Memory B cell (primary cell): ENCODE measurements at regions not wholly inside any gene's neighbourhood (a gene's known extent, or its start where the extent isn't known, plus 50 kb on each side); places are given as distances from the start of the nearest gene placed in this dataset.

Experiments
- ATAC-seq: fragments of 150-1000 bp; cut with Tn5 transposase; 2 replicates; pipeline ENCODE4 v1.10.0; 2021; ENCODE audit warnings: low read depth, mild to moderate bottlenecking, moderate library complexity
- DNase-seq, 2 donors: peaks; one replicate each; pipeline ENCODE4 v3.0.0; 2022; ENCODE audit warnings: low spot score in 2 of 2
- H3K27ac Mint-ChIP-seq: one replicate; pipeline ENCODE4 v1.8.0; 2022; ENCODE audit warnings: mild to moderate bottlenecking, moderate library complexity, mixed read lengths
- H3K27me3 Mint-ChIP-seq: one replicate; pipeline ENCODE4 v1.8.0; 2022; ENCODE audit warnings: mixed read lengths
- H3K36me3 Mint-ChIP-seq: one replicate; pipeline ENCODE4 v1.8.0; 2022; ENCODE audit warnings: mild to moderate bottlenecking, mixed read lengths
- H3K4me1 Mint-ChIP-seq: one replicate; pipeline ENCODE4 v1.8.0; 2022; ENCODE audit warnings: mixed read lengths
- H3K4me3 Mint-ChIP-seq: one replicate; pipeline ENCODE4 v1.8.0; 2022; ENCODE audit warnings: mild to moderate bottlenecking, moderate library complexity, mixed read lengths
- H3K9me3 Mint-ChIP-seq: one replicate; pipeline ENCODE4 v1.8.0; 2022; ENCODE audit warnings: mixed read lengths

DNA sequence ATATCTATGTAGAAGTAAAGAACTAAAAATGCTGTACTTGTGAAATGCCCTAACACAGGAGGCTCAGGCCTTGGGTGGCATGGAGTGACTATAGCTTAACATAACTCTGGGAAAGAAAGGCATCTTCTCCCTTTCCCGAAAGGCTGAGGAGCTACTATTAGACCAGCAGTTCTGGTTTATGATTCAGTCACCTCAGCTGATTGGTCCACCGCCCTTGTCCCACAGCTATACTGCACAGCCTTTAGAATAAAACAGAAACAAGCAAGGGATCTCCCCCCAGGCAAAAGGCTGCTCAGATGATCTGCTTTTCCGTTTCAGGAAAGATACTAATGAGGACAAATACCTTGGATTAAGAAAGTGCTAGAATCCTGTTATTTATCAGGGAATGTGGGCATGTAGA is 171.3 kb downstream of the SNCA start:
- Mint-ChIP-seq H3K36me3 (no peaks in the 10 kb centered on the region), H3K27ac (no peak overlapping the region), H3K4me1 (no peaks in the 10 kb centered on the region), H3K27me3 (peaks cover 2% of the 10 kb centered on the region), H3K9me3 (peaks cover 4% of the 10 kb centered on the region), H3K4me3 (no peak overlapping the region)
- no peak for ATAC-seq
- DNase-seq: no peak

DNA sequence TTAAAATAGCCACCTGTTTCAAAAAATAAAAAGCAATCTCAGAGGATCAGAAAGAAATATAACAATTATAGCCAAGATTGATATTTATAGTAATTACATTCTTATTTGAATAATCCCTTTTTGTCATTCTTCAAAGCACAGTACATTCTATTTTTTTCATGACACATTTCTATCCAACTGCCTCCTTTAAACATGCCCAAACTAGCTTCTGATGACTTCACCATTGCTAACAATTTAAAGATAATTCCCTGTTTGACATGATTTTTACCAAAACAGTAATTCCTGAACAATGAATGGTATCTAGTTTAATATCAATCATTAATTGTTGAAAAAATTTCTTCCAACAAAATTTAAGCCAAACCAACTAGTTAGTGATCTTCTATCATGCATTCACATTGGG is 172.4 kb downstream of the SNCA start:
- DNase-seq (no peak), ATAC-seq (no peak)
- H3K36me3 Mint-ChIP-seq: no peaks in the 10 kb centered on the region
- no peaks in the 10 kb centered on the region for H3K4me1 Mint-ChIP-seq
- peaks cover 2% of the 10 kb centered on the region for H3K27me3 Mint-ChIP-seq
- no peak overlapping the region for H3K4me3 Mint-ChIP-seq
- peaks cover 4% of the 10 kb centered on the region for H3K9me3 Mint-ChIP-seq
- no peak overlapping the region for H3K27ac Mint-ChIP-seq

DNA sequence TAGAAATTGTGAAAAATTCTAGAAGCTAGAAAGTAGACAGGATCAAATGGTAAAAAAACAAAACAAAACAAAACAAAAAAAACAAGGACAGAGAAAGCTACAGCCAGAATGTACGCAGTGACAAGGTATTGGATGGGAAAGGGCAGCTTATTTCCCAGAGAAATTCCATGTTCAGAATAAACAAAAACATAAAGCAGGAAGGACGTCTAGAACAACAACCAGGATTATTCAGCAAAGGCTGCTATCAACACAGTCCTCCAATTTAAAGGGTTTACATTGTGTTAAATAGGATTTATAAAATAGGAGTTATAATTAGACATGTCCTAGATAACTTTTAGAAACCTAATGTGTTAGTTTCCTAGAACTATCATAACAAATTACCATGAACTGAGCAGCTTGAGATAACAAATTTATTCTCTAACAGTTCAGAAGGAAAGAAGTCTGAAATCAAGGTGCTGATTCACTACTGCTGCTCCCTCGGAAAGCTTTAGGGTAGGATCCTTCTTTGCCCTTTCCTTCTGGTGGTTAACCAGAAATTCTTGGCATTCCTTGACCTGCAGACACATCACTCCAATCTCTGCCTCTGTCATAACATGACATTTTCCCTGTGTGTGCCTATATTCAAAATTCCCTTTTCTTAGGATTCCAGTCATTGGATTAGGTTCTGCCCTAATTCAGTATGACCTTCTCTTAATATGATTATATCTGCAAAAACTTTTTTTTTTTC is 175.6 kb downstream of the SNCA start:
- Mint-ChIP-seq H3K9me3 (no peaks in the 10 kb centered on the region), H3K36me3 (no peaks in the 10 kb centered on the region), H3K27me3 (peaks cover 3% of the 10 kb centered on the region), H3K27ac (no peak overlapping the region), H3K4me3 (no peak overlapping the region), H3K4me1 (no peaks in the 10 kb centered on the region)
- ATAC-seq: no peak
- DNase-seq: no peak

DNA sequence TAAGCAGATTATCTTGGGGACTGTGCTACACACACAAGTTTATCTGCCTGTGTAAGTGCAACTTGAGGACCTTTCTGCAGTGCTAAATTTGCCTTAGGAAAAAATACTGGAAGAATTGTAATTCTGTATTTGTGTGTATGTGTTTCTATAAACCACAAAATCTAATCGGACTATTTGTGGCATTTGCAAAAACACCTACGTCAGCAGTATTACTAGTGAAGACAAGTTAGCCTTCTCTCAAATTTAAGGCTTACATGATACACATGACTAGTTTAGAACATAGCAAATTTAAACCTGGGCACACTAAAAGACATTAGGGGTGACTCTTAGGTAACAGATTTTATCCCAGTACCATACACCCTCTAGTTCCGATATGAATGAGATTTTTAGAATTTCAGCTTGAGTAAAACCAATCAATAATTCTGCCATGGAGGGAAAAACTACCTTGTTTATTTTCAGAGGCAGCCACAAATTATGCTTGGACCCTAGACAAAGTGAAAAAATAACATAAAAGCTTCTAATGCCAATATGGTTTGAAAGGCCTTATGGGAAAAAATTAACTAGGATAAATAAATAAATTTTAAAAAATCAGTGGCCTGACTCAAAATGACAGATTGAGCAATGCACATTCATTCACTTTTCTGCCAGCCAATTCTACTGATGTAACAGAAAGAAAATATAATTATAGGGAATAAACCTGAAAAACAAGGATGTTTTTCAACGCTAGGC is 176.4 kb downstream of the SNCA start:
- Mint-ChIP-seq H3K36me3 (no peaks in the 10 kb centered on the region), H3K4me3 (no peak overlapping the region), H3K4me1 (no peaks in the 10 kb centered on the region), H3K9me3 (no peaks in the 10 kb centered on the region), H3K27me3 (peaks cover 3% of the 10 kb centered on the region), H3K27ac (no peak overlapping the region)
- ATAC-seq: no peak
- no peak for DNase-seq

DNA sequence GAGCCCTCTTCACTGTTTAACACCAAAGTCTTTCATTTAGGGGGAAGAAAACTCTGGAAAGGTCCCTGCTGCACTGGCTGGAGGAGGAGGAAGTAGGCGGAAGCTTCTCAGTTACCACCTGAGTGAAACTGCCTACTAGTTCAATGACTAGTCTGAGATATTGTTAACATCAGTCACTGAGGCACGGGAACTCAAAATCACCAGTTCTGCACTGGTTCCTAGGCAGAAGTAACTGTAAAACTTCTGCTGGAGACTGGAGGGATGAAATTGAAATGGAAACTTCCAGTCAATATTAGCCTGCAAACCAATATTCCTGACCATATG is 178.3 kb downstream of the SNCA start:
- Mint-ChIP-seq H3K36me3 (no peaks in the 10 kb centered on the region), H3K27me3 (peaks cover 3% of the 10 kb centered on the region), H3K27ac (no peak overlapping the region), H3K4me3 (peak overlapping the region; percentile 37), H3K4me1 (no peaks in the 10 kb centered on the region), H3K9me3 (no peaks in the 10 kb centered on the region)
- no peak for ATAC-seq
- no peak for DNase-seq

DNA sequence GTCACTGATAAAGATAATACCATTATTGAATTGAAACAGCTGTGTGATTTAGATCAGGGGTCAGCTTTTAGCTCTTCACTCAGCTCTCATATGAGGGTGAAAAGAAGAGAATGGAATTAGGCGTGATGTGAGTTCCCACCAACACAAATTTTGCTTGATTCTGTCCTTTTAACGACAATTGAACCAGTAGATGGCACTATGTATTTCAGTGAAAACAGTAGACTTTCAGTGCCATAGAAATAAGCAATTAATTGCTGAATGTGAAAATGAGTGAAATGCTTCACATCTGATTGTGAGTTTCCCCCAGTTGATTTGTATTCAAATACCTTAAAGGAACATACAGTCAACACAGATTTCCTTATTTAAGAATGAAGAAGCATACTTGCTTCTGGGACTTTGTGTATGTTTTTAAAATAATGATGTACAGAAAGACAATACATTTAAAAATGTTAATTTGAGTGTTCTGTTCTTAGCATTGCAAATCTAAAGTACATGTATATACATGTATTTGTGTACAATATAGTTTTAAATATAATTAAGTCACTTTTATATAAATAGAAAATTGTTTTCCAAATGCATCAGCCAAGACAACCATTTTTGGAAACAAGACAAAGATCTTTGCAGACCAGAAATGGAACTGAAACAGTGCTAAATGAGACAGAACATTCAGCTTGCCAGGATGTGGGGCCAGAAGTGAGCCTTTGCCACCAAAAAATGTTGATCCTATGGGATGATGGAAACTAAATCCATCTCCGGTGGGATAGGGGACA is 178.8 kb downstream of the SNCA start:
- peak overlapping the region; percentile 37 for H3K4me3 Mint-ChIP-seq
- no peaks in the 10 kb centered on the region for H3K9me3 Mint-ChIP-seq
- no peak overlapping the region for H3K27ac Mint-ChIP-seq
- H3K27me3 Mint-ChIP-seq: peaks cover 3% of the 10 kb centered on the region
- H3K4me1 Mint-ChIP-seq: no peaks in the 10 kb centered on the region
- H3K36me3 Mint-ChIP-seq: no peaks in the 10 kb centered on the region
- DNase-seq: no peak
- no peak for ATAC-seq

DNA sequence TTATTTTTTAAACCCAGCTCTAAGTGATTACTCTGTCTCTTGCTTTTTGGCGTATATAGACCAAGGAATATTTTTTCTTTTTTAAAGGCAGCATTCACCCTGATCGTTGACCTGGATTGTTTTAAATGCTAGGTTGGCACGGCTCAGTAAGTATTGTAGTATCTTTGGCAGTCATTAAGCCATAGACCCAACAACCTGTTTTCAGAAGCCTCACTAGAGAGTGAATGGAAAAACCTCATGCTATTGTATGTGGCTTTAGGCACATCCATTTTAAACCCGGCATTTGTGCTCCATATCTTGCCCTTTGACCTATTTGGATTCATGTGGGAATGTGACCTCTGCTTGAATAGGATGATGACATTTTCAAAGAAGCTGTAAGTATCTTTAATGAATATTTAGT is 183.9 kb downstream of the SNCA start:
- ATAC-seq: no peak

DNA sequence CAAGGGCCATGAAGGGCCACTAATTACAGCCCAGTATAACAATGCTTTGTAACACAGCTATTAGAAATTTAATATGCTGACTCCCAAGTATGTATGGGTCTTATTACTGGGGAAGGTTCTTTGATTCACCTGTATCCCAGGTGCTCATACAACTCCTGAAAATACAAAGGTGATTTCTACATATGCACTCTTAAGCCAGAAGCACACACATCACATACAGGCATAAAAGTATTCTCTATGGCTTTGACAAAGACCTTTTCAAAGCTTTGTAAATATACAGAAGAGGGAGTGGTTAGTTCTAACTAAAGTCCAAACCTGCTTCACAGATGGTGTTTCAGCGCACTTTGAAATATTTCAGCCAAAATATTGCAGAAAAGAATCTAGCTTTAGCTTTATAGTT is 191.5 kb downstream of the SNCA start:
- no peak overlapping the region for H3K27ac Mint-ChIP-seq
- H3K4me3 Mint-ChIP-seq: no peak overlapping the region
- H3K36me3 Mint-ChIP-seq: no peaks in the 10 kb centered on the region
- no peaks in the 10 kb centered on the region for H3K4me1 Mint-ChIP-seq
- DNase-seq (no peak), ATAC-seq (no peak)
- no peaks in the 10 kb centered on the region for H3K9me3 Mint-ChIP-seq
- no peaks in the 10 kb centered on the region for H3K27me3 Mint-ChIP-seq

More for the DNA sequence above, 183.9 kb downstream of the SNCA start:
- Mint-ChIP-seq H3K9me3 (no peaks in the 10 kb centered on the region), H3K27me3 (no peaks in the 10 kb centered on the region), H3K4me3 (no peak overlapping the region), H3K27ac (no peak overlapping the region), H3K4me1 (no peaks in the 10 kb centered on the region), H3K36me3 (no peaks in the 10 kb centered on the region)
- no peak for DNase-seq

DNA sequence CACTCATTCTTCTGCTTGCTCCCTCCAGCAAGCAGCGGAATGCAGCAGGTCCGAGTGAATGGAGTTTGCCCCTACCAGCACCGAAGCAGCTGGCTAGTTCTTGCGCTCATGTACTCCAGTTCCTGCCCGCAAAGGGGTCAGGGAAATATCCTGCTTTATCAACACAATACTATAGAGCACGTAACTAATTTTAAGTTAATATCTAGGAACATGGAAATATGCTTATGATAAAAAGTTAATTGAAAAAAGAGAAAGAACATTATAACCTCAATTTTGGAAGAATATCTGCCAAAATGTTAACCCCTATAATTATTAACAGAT is 195.6 kb downstream of the SNCA start:
- H3K36me3 Mint-ChIP-seq: no peaks in the 10 kb centered on the region
- ATAC-seq (no peak), DNase-seq (no peak)
- no peaks in the 10 kb centered on the region for H3K9me3 Mint-ChIP-seq
- no peaks in the 10 kb centered on the region for H3K4me1 Mint-ChIP-seq
- no peaks in the 10 kb centered on the region for H3K27me3 Mint-ChIP-seq
- no peak overlapping the region for H3K4me3 Mint-ChIP-seq
- no peak overlapping the region for H3K27ac Mint-ChIP-seq

DNA sequence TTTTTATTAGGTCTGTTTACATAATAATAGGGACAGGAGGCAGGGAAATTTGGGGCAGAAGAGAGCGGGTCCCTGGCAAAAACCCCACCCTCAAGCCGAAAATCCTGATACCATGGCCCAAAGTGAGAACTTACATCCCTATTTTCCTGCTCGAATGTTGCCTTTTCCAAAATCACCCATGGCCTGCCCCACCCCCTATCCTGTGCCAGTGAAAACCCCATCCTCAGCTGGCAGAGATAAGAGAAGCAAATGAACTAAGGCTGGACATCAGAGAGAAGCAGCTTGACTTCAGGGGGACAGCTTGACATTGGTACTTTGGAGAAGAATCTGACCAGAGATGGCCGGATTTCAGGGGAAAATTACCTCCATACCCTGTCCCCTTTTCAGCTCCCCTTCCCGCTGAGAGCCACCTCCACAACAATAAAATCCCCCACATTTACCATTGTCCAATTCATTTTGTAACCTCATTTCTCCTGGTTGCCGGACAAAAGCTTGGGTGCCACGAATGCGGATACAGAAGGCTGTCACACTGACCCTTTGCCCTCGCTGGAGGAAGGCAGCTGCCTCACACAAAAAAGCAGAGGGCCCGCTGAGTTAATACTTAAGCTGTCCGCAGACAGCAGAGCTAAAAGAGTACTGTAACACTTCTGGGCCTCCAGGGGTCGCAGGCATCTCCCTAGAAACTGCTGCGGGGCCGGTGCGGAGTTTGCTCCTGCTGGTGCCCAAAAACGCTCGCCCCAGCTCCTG is 196.2 kb downstream of the SNCA start:
- ATAC-seq (no peak), DNase-seq (no peak)
- no peaks in the 10 kb centered on the region for H3K4me1 Mint-ChIP-seq
- no peaks in the 10 kb centered on the region for H3K36me3 Mint-ChIP-seq
- no peak overlapping the region for H3K27ac Mint-ChIP-seq
- H3K4me3 Mint-ChIP-seq: no peak overlapping the region
- no peaks in the 10 kb centered on the region for H3K9me3 Mint-ChIP-seq
- H3K27me3 Mint-ChIP-seq: no peaks in the 10 kb centered on the region

DNA sequence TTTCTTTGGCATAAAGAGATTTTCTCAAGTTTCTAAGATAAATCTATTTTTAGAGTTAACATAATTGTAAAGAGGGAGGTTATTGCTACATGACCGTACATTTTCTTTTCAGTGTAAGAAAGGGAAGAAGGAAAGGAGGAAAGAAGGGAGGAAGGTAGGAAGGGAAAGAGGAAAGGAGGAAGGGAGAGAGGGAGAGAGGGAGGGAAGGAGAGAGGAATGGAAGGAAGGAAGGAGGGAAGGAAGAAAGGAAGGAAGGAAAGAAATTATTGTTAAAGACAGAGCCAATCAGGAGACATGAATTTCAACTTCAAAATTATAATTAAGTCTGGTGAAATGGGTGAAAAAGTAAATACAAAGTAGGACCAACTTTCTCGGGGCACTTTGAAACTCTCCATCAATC is 197.6 kb downstream of the SNCA start:
- Mint-ChIP-seq H3K9me3 (no peaks in the 10 kb centered on the region), H3K36me3 (no peaks in the 10 kb centered on the region), H3K4me1 (no peaks in the 10 kb centered on the region), H3K4me3 (no peak overlapping the region), H3K27me3 (no peaks in the 10 kb centered on the region), H3K27ac (no peak overlapping the region)
- ATAC-seq: no peak
- no peak for DNase-seq

DNA sequence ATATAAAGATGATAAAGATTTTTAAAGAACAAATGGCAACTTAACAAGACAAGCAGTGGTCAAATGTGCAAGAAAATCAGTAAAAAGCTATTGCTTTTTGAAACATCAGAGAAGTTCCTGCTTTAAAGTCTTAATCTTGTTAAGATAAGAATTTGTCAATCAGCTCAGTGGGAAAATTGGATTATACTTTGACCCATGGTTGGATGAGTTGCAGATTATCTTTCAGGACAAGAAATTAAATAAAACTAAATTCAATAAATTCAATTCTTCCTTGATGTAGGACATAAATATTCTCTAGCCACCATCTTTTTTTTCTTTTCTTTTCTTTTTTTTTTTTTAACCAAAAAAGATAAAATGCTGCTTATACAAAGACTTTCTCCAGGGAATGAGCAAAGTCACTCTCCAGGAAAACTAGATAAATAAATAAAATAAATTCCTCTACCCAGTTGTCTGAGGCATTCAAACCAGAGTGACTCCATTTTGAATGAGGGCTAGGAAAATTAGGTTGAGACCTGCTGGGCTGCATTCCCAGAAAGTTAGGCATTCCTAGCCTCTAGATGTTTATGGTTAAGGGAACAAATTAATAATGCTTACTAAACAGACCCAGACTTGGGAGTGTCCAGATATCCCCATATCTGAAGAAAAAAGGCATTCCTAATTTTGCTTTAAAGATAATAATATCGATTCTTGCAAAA is 211.2 kb downstream of the SNCA start:
- H3K27me3 Mint-ChIP-seq: peaks cover 5% of the 10 kb centered on the region
- no peak overlapping the region for H3K27ac Mint-ChIP-seq
- no peak overlapping the region for H3K4me3 Mint-ChIP-seq
- ATAC-seq: no peak
- no peaks in the 10 kb centered on the region for H3K9me3 Mint-ChIP-seq
- H3K4me1 Mint-ChIP-seq: no peaks in the 10 kb centered on the region
- DNase-seq: no peak
- H3K36me3 Mint-ChIP-seq: no peaks in the 10 kb centered on the region

DNA sequence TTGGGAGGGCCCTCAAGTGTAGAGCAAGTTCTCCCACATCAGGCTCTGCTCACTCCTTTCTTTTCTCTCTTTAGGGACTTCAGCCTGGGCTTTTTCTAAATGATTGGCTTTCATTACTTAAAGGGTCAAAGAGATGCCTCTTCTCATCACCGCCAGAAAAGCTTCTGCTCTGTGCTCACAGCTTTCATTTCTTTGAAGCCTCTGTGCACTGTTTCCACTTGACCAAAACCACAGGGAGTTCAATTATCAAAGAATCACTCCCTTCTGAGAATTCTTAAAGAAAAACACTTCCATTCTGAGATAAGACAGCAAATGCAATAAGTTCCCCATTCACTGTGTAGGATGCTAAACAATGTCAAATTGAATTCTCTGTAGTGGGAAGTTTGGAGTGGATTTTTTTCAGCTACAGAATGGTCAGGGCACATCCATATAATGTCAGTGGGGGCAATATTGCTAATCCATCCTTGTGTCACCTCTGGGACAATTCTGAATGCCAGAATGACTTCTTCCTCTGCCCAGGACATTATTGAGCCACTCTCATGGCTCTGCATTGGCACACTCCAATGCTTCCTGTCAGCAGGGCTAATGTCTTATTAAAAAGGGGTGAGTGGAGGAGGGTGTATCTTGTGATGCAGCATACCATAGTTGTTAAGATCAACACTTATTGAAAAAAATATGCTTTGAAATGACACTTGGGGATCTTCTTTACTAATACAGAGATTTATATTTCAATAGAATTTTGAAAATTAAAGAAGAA is 217.6 kb downstream of the SNCA start:
- Mint-ChIP-seq H3K27me3 (peaks cover 5% of the 10 kb centered on the region), H3K4me1 (no peaks in the 10 kb centered on the region), H3K27ac (no peak overlapping the region), H3K36me3 (no peaks in the 10 kb centered on the region), H3K9me3 (no peaks in the 10 kb centered on the region), H3K4me3 (no peak overlapping the region)
- DNase-seq (no peak), ATAC-seq (no peak)
